Erythroblast (primary cell): ENCODE measurements at regions not wholly inside any gene's neighbourhood (a gene's known extent, or its start where the extent isn't known, plus 50 kb on each side); places are given as distances from the start of the nearest gene placed in this dataset.

ENCODE experiments used
- GATA1 ChIP-seq: IDR thresholded peaks from 2 replicates; pipeline ENCODE4 v1.6.1; 2011; ENCODE audit warnings: low read depth, mild to moderate bottlenecking, control low read depth, low read length, moderate library complexity
- POLR2A ChIP-seq: IDR thresholded peaks from 2 replicates; pipeline ENCODE4 v1.6.1; 2011; ENCODE audit warnings: mild to moderate bottlenecking, low read length

GRCh38 chr1:238830036-238830611 is 556.2 kb upstream of the CHRM3 start:
- TF ChIP-seq POLR2A (no peak), GATA1 (no peak)
